ENCODE measurements at regions not wholly inside any gene's neighbourhood (a gene's known extent, or its start where the extent isn't known, plus 50 kb on each side); places are given as distances from the start of the nearest gene placed in this dataset.

DNA sequence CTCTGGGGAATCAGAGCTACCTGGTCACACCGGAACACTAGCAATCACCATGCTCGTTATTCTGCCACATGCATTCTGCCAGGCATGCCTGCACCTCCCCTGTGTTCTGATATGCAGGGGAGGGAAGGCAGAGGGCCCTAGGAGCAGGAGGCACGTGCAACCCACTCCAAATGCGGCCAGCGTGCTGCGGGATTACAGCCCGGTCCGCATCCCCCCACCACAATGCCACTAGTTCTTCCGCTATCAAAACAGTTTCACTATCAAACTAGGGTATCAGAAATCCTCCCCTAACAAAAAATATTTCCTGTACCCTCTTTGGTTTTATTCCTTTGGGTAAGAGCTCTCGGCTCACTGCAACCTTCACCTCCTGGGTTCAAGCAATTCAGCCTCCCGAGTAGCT is 223.2 kb upstream of the IGF1R start:
- TF ChIP-seq, protein P1, sequence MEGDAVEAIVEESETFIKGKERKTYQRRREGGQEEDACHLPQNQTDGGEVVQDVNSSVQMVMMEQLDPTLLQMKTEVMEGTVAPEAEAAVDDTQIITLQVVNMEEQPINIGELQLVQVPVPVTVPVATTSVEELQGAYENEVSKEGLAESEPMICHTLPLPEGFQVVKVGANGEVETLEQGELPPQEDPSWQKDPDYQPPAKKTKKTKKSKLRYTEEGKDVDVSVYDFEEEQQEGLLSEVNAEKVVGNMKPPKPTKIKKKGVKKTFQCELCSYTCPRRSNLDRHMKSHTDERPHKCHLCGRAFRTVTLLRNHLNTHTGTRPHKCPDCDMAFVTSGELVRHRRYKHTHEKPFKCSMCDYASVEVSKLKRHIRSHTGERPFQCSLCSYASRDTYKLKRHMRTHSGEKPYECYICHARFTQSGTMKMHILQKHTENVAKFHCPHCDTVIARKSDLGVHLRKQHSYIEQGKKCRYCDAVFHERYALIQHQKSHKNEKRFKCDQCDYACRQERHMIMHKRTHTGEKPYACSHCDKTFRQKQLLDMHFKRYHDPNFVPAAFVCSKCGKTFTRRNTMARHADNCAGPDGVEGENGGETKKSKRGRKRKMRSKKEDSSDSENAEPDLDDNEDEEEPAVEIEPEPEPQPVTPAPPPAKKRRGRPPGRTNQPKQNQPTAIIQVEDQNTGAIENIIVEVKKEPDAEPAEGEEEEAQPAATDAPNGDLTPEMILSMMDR (IDR thresholded peaks at IDR 0.05), result no peak
- no peak for TF ChIP-seq POLR2AphosphoS5 (IDR thresholded peaks at IDR 0.05)
